ENCODE measurements at regions not wholly inside any gene's neighbourhood (a gene's known extent, or its start where the extent isn't known, plus 50 kb on each side); places are given as distances from the start of the nearest gene placed in this dataset.

- TF ChIP-seq CTCF (IDR thresholded peaks at IDR 0.05; ENCODE audit: borderline replicate concordance, extremely low read depth, low read length, poor library complexity, severe bottlenecking) (no peak), EZH2 (IDR thresholded peaks at IDR 0.05; ENCODE audit: borderline replicate concordance, low read depth, low read length, severe bottlenecking) (no peak)
These were observed 135.1 kb downstream of the CHIC2 start for GRCh38 chr4:53929311-53929710.
